GM12801 (cell line): ENCODE measurements at regions not wholly inside any gene's neighbourhood (a gene's known extent, or its start where the extent isn't known, plus 50 kb on each side); places are given as distances from the start of the nearest gene placed in this dataset.

ENCODE experiments used
- TF ChIP-seq, protein P1 (sequence below): IDR thresholded peaks from one replicate; pipeline ENCODE4 v1.5.1; 2011; ENCODE audit warnings: control low read depth; ENCODE audit not compliant: insufficient read length; ENCODE audit errors: extremely low read depth

DNA sequence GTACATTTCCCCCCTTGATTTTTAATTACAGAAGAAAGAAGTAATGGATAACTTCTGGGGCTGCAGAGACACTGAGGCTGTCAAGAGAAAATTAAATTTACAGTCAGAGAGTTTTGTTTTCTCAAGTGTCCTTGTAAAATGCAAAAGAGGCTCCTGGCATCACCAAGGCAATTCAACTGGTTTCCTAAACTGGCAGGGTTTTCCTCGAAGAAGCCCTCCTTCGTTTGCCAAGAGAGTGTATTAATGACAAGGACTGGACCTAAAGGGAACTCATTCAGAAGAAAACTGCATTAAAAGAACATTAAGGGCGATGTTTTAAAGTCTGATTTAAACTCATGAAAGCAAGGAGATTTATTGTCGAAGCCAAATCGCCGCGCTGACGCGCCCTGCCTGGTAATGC is 476.9 kb downstream of the ZSWIM6 start:
- TF ChIP-seq, protein P1, sequence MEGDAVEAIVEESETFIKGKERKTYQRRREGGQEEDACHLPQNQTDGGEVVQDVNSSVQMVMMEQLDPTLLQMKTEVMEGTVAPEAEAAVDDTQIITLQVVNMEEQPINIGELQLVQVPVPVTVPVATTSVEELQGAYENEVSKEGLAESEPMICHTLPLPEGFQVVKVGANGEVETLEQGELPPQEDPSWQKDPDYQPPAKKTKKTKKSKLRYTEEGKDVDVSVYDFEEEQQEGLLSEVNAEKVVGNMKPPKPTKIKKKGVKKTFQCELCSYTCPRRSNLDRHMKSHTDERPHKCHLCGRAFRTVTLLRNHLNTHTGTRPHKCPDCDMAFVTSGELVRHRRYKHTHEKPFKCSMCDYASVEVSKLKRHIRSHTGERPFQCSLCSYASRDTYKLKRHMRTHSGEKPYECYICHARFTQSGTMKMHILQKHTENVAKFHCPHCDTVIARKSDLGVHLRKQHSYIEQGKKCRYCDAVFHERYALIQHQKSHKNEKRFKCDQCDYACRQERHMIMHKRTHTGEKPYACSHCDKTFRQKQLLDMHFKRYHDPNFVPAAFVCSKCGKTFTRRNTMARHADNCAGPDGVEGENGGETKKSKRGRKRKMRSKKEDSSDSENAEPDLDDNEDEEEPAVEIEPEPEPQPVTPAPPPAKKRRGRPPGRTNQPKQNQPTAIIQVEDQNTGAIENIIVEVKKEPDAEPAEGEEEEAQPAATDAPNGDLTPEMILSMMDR, result no peak

DNA sequence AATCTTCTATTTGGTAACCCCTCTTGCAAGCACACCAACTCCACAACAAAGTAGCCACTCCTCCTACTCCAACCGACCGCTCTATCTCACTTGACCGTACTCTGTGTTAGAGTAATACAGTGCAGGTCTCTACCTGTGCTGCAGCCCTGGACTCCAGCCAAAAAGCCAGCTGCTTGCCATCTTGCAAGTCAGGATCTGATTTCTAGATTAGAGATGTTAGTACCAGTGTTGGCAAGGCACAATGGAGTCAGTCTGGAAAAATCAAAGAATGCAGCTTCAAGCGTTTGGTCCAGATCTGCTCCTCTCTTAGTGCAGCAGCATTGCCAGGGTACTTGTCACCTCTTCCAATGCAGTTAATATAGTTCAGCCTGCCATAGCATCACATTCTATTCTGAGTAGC is 477.6 kb downstream of the ZSWIM6 start:
- TF ChIP-seq, protein P1, result no peak

DNA sequence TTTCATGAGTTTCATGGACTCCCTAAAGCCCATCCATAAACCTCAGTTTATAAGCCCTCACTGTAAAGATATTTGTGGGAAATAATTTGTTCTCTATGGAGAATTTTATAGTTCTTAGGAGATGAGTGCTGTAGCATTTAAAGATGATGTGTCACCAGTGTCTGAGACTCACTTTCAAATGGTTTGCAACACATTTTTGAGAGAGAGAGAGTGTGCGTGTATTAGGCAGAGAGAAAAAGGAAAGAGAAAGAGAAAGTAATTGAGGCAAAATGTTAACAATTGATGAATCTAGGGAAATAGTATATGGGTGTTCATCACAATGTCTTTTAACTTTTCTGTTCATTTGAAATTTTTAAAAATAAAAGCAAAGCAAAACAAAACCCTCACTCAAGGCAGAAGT is 479.0 kb downstream of the ZSWIM6 start:
- TF ChIP-seq, protein P1, result no peak

DNA sequence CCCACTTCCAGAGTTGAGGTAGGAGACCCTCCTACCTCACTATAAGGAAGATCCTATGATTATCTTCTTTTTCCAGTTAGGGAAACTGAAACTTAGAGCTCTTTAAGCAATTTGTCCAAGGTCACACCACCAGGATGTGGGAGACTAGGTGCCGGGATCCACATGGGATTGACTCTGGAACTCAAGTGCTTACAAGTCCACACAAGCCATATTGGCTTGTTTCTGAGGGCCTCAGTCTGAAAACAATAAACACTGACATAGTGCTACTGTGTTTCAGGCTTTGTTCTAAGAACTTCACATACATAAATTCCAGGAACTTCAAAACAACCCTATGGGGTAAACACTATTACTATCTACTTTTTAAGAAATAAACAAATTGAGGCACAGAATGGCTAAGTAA is 481.3 kb downstream of the ZSWIM6 start:
- TF ChIP-seq, protein P1, result no peak

DNA sequence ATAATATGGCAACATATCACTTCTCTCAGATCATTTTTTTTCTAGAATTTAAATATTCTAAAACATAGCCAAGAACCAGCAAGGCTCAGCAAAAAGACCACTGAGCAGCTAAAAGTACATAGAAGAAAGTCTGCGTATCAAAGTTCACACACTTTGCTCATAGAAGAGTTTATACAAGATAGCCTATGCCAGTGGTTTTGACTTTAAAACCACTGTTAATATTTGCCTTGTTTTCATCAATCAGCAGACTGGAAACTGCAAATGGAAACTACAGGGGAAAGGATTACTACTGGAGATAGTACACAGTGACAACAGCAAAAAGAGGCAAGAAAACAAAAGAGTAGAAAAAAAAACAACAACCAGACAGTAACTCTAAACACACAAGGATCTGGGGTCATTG is 483.3 kb downstream of the ZSWIM6 start:
- TF ChIP-seq, protein P1, result no peak

DNA sequence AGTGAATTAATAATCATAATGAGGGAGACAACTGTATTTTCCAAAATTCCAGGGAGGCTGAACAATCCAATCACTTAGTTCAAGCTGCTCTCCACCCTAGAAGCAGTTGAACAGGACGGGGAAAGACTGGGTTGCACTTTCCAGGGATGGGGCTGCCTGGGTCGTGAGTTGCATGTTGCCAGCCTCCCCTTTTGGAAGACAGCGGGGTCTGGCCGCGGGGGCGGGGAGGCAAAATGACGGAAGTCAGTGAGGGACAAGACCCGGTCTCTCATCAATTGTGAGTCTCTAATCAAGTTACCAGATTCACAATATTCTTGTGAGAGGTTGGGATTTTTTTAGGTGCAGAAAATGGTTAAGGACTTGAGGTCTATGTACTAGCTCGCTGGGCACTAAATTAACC is 484.1 kb downstream of the ZSWIM6 start:
- TF ChIP-seq, protein P1, result no peak

DNA sequence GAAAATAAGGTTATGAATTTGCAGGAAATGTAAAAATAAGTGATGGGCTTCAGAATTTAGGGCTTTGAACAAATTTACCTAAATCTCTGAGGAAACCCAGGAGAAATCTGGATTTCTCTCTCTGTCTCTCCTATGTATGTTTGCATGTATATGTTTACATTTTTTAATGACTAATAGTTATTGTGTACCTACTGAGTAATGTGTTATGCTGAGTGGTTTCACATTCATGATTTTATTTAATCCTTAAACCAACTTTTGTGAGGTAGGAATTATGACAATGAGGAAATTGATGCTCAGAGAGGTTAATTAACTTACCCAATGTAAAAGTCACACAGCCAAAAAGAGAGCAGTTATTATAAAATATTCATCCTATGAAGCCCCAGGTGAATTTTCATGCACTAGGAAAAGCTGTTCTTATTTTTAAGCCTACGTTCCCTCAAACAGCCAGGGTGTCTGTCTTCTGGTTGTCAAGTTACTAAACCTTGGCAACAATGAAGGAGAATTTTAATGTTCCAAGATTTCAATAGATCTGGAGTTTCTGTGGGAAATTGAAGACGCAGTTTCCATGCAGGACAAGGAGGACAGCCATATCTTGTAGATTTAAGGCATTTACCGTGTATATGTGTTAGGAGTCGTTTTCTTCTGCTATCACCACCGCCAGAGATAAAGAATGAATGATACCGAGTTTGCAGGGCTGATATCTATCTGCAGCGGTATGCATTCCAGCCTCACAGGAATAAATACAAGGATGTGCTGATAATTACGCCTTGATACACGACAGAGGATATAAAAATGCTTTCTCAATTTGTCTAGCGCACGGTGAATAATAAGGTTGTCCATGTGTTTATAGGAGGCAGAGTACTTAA is 484.8 kb downstream of the ZSWIM6 start:
- TF ChIP-seq, protein P1, result no peak
